Left ventricle myocardium inferior (tissue), 1 donor: ENCODE measurements at regions not wholly inside any gene's neighbourhood (a gene's known extent, or its start where the extent isn't known, plus 50 kb on each side); places are given as distances from the start of the nearest gene placed in this dataset.

ENCODE experiments used
- DNase-seq: peaks from one replicate; pipeline ENCODE4 v3.0.0-alpha.2; 2020
- H3K27ac ChIP-seq: fragments of 200-600 bp; replicated peaks from 2 replicates; pipeline ENCODE4 v1.8.0; 2021
- H3K27me3 ChIP-seq: fragments of 200-600 bp; 2 replicates; pipeline ENCODE4 v1.8.0; 2021; ENCODE audit warnings: low read depth
- H3K36me3 ChIP-seq: fragments of 200-600 bp; 2 replicates; pipeline ENCODE4 v1.8.0; 2021
- H3K4me1 ChIP-seq: fragments of 200-600 bp; 2 replicates; pipeline ENCODE4 v1.8.0; 2021
- H3K4me3 ChIP-seq: fragments of 200-600 bp; 2 replicates; pipeline ENCODE4 v1.8.0; 2021; ENCODE audit warnings: mild to moderate bottlenecking, moderate library complexity
- H3K9me3 ChIP-seq: fragments of 200-600 bp; replicated peaks from 2 replicates; pipeline ENCODE4 v1.8.0; 2021
- intact Hi-C: fragments of 100-400 bp; cut with micrococcal nuclease; formaldehyde crosslinking; loops from one replicate; pipeline ENCODE4 v1.11.0; 2022
- TF ChIP-seq, protein P1 (sequence below): fragments of 200-600 bp; IDR thresholded peaks from 2 replicates; pipeline ENCODE4 v1.8.0; 2021; ENCODE audit warnings: antibody characterized with exemption, mild to moderate bottlenecking, borderline replicate concordance
- donor health status: DM: no; HTN: yes; CAD: no; lungs with severe emphysema.

DNA sequence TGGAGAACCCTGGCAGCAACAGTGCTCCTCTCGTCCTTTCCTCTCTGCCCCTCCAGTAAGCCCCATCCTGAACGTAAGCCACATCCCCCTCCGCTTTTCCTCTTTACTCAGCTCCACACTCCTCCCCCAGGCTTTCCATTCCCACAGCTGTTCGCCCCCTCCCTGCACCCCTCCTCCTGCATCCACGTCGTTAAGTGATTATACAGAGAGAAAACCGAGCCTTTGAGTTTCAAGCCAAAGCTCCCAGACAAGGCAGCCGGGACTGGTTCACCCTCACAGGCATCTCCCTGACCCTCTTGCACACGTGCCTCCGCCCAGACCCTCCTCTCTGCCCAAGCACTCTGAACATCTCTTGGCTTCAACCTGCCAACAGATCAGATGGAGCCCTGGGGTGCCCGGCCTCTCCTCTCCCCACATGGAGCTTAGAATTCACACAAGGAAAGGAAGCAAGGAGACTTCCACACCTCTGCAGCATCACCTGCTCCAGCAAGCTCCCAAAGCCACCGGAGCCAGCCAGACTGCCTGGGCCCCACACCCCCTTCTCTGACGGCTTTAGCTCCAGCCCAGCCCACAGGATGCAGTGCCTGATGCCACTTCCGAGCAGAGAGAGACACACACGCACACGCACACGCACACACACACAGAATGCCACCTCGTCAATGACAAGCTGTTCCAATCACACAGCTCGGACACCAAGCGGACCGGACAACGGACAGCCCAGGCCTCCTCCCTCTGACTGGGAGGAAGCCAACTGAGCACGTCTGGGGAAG is 99.9 kb upstream of the CCL2 start:
- Histone ChIP-seq H3K4me1 (peaks cover 8% of the 10 kb centered on the region), H3K36me3 (no peaks in the 10 kb centered on the region), H3K9me3 (no peaks in the 10 kb centered on the region), H3K4me3 (no peak overlapping the region), H3K27ac (no peak overlapping the region), H3K27me3 (peaks cover 93% of the 10 kb centered on the region)
- no peak for DNase-seq
- intact Hi-C loops: no loop called here
- TF ChIP-seq, protein P1, sequence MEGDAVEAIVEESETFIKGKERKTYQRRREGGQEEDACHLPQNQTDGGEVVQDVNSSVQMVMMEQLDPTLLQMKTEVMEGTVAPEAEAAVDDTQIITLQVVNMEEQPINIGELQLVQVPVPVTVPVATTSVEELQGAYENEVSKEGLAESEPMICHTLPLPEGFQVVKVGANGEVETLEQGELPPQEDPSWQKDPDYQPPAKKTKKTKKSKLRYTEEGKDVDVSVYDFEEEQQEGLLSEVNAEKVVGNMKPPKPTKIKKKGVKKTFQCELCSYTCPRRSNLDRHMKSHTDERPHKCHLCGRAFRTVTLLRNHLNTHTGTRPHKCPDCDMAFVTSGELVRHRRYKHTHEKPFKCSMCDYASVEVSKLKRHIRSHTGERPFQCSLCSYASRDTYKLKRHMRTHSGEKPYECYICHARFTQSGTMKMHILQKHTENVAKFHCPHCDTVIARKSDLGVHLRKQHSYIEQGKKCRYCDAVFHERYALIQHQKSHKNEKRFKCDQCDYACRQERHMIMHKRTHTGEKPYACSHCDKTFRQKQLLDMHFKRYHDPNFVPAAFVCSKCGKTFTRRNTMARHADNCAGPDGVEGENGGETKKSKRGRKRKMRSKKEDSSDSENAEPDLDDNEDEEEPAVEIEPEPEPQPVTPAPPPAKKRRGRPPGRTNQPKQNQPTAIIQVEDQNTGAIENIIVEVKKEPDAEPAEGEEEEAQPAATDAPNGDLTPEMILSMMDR: no peak

DNA sequence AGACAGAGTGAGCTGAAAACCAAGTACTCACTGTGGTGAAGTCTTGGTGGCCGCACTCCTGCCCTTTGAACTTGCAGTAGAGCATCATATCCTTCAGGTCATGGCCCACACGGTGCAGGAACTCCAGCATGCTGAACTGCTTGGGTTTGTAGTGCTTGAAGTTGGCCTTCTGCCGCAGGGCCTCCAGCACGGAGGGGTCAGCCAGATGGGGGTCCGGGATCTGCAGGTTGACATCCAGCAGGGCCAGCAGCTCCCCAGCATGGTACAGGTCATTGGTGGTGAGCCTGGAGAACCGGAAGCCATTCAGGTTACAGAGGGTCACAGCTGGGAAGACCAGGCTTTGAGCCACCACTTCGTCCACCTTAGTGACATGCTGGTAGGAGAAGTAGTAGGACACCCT is 99.1 kb upstream of the CCL2 start:
- Histone ChIP-seq H3K4me1 (peaks cover 8% of the 10 kb centered on the region), H3K27ac (no peak overlapping the region), H3K4me3 (no peak overlapping the region), H3K27me3 (peaks cover 93% of the 10 kb centered on the region), H3K9me3 (no peaks in the 10 kb centered on the region), H3K36me3 (no peaks in the 10 kb centered on the region)
- no peak for DNase-seq
- intact Hi-C loops: no loop called here
- TF ChIP-seq, protein P1: no peak

DNA sequence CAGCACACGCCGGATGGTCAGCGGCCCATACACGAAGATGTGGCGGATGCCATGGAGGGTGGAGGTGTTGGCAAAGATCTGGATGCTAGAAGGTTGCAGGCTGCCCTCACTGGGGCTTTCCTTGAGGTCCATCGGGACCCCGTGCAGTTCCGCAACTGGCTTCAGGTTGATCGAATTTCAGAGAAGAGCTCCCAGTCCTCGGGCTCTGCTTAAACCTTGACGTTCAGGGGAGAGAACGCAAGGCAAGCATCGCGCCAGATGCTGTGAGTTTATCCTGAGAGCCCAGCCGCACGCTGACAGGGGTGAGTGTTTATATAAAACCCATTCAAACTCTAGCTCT is 98.7 kb upstream of the CCL2 start:
- Histone ChIP-seq H3K4me1 (peaks cover 8% of the 10 kb centered on the region), H3K27ac (no peak overlapping the region), H3K4me3 (no peak overlapping the region), H3K27me3 (peaks cover 93% of the 10 kb centered on the region), H3K9me3 (no peaks in the 10 kb centered on the region), H3K36me3 (no peaks in the 10 kb centered on the region)
- no peak for DNase-seq
- TF ChIP-seq, protein P1: no peak
- intact Hi-C loops: no loop called here

DNA sequence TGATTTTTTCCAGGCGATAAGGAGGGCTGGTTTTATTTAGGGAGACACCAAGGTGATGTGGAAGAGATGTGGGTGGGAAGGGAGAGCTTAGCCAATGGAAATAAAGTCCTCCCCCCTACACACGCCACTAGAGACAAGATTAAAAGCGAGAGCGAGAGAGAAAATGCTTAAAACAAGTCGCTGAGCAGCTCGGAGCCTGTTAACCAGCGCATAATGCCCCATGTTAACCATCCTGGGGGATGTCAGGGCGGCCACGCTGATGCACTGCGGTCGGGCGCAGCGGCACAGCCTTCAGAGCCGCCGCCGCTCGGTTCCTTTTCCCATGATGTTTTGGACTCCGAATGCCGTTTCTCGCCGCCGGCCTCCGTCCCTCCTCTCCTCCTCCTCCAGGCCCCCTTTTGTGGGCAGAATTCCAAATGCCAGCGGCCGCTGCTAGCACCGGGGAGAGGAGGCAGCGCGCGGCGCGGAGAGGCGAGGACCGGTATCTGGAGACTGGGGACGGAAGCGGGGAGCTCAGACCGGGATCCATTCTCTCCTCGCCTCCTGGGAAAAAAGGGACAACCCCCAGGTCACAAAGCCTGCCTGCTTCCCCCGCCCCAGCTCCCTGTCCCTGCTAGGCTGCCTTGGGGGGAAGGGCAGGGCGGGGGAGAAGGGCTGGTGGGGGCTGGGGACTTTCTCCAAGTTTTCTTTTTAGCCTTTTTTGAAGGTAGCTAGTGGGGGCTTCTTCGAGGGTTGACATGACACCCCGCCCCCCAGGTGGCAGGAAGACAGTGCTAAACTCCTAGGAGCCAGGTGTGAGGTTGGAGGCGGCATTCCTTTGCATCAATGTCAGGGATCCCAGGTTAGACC is 98.1 kb upstream of the CCL2 start:
- Histone ChIP-seq H3K4me3 (peak overlapping the region; percentile 9), H3K27me3 (peaks cover 97% of the 10 kb centered on the region), H3K4me1 (peaks cover 8% of the 10 kb centered on the region), H3K9me3 (no peaks in the 10 kb centered on the region), H3K36me3 (no peaks in the 10 kb centered on the region), H3K27ac (no peak overlapping the region)
- intact Hi-C loops: no loop called here
- DNase-seq: no peak
- TF ChIP-seq, protein P1: no peak

DNA sequence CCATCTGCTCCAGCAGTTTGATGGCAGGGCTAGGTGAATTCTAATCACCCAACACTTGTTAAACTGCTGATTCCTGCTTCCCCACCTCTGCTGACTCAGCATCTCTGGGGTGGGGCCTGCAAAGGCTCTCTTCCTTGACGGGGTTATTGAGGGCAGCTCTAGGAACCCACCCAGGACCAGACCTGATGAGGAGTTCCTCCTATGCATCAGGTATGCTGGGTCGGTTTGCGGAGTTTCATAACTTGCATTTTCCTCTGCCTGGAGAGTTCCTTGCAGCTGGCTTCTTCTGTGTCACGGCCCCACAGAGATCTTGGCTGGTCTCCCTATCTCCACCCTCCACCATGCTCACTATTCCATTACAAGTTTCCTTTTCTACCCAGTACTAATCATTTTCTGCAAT is 93.4 kb upstream of the CCL2 start:
- DNase-seq: no peak
- TF ChIP-seq, protein P1: no peak

More for the DNA sequence above, 93.4 kb upstream of the CCL2 start:
- peaks cover 96% of the 10 kb centered on the region for H3K27me3 ChIP-seq
- H3K4me3 ChIP-seq: no peak overlapping the region
- H3K9me3 ChIP-seq: no peaks in the 10 kb centered on the region
- no peak overlapping the region for H3K27ac ChIP-seq
- intact Hi-C loops: no loop called here
- no peaks in the 10 kb centered on the region for H3K36me3 ChIP-seq
- H3K4me1 ChIP-seq: peaks cover 6% of the 10 kb centered on the region
